ENCODE measurements at regions not wholly inside any gene's neighbourhood (a gene's known extent, or its start where the extent isn't known, plus 50 kb on each side); places are given as distances from the start of the nearest gene placed in this dataset.
A peak's percentile ranks its signal among the peaks of the same experiment; 100 is the strongest.

- TF ChIP-seq, protein P1, sequence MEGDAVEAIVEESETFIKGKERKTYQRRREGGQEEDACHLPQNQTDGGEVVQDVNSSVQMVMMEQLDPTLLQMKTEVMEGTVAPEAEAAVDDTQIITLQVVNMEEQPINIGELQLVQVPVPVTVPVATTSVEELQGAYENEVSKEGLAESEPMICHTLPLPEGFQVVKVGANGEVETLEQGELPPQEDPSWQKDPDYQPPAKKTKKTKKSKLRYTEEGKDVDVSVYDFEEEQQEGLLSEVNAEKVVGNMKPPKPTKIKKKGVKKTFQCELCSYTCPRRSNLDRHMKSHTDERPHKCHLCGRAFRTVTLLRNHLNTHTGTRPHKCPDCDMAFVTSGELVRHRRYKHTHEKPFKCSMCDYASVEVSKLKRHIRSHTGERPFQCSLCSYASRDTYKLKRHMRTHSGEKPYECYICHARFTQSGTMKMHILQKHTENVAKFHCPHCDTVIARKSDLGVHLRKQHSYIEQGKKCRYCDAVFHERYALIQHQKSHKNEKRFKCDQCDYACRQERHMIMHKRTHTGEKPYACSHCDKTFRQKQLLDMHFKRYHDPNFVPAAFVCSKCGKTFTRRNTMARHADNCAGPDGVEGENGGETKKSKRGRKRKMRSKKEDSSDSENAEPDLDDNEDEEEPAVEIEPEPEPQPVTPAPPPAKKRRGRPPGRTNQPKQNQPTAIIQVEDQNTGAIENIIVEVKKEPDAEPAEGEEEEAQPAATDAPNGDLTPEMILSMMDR (IDR thresholded peaks at IDR 0.05; ENCODE audit: insufficient read depth, low read length, severe bottlenecking): no peak
- H3K4me3 ChIP-seq (ENCODE audit: low read depth, low read length): no peak overlapping the region
- H3K27me3 ChIP-seq (ENCODE audit: control insufficient read depth, insufficient read depth, low read length): no peaks in the 10 kb centered on the region
- H3K36me3 ChIP-seq (ENCODE audit: control insufficient read depth, insufficient read depth, low read length): no peaks in the 10 kb centered on the region
- peak; percentile 49 for DNase-seq (ENCODE audit: low read depth)
- no peak for FAIRE-seq
Measured at GRCh38 chr9:4435197-4435596, 55.1 kb upstream of the SLC1A1 start.

DNA sequence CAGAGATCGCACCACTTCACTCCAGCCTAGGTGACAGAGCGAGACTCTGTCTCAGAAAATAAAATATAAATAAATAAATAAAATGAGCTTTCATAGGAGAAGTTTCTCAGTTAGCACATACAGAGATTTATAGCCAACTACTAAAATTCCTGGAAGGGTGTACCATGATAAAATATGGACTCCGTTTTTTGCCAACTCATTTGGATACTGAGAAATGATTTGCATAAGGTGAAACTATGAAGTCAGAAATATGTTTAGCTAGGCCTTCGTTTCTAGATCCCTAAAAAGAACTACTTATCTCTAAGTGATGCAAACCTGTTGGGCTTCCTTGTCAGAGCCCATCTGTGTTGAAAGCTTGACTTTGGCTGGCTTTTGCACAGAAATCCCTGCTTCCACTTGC, 56.9 kb upstream of the SLC1A1 start:
- no peak for FAIRE-seq
- no peaks in the 10 kb centered on the region for H3K36me3 ChIP-seq (ENCODE audit: control insufficient read depth, insufficient read depth, low read length)
- no peak for DNase-seq (ENCODE audit: low read depth)

DNA sequence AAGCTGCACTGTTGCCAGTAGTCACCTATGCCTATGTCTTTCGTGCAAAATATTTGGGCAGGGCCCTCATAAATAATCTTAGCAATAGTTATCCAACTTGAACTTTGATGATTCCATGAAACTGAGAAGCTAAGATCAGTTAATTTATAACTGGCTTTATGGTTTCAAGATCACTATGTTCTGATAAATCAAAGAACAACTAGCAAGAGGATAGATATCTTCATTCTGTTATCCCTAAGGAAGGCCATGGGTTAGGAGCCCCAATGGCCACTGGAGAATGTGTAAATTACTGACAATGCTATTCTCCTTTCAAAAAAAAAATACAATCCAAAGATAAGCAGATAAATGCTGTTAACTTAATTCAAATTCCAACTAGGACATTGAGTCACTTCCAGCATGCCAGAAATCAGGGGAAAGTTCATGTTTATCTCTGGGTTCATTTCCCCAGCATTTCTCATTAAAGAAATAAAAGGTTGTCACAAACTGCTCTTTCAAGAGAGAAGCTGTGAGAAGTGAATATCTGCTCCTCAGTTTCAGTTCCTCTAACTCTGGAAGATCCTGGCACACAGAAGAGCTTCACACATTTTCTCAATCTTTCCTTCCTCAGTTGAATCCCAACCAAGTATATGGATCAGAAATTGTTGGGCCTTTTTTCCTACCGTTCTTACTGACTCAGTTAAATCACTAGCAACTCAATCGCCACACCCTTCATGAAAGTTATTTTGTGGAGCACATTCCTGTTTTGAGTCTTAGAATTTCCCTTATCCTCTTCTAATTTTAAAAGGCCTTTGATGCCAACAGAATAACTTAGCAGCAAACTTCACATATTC, 59.6 kb upstream of the SLC1A1 start:
- H3K27me3 ChIP-seq (ENCODE audit: control insufficient read depth, insufficient read depth, low read length): no peaks in the 10 kb centered on the region
- TF ChIP-seq, protein P1 (IDR thresholded peaks at IDR 0.05; ENCODE audit: insufficient read depth, low read length, severe bottlenecking): no peak
- no peak for FAIRE-seq
- H3K4me3 ChIP-seq (ENCODE audit: low read depth, low read length): no peak overlapping the region
- DNase-seq (ENCODE audit: low read depth): no peak
- H3K36me3 ChIP-seq (ENCODE audit: control insufficient read depth, insufficient read depth, low read length): no peaks in the 10 kb centered on the region

More for the DNA sequence above, 56.9 kb upstream of the SLC1A1 start:
- TF ChIP-seq, protein P1 (IDR thresholded peaks at IDR 0.05; ENCODE audit: insufficient read depth, low read length, severe bottlenecking): no peak
- no peak overlapping the region for H3K4me3 ChIP-seq (ENCODE audit: low read depth, low read length)
- no peaks in the 10 kb centered on the region for H3K27me3 ChIP-seq (ENCODE audit: control insufficient read depth, insufficient read depth, low read length)

DNA sequence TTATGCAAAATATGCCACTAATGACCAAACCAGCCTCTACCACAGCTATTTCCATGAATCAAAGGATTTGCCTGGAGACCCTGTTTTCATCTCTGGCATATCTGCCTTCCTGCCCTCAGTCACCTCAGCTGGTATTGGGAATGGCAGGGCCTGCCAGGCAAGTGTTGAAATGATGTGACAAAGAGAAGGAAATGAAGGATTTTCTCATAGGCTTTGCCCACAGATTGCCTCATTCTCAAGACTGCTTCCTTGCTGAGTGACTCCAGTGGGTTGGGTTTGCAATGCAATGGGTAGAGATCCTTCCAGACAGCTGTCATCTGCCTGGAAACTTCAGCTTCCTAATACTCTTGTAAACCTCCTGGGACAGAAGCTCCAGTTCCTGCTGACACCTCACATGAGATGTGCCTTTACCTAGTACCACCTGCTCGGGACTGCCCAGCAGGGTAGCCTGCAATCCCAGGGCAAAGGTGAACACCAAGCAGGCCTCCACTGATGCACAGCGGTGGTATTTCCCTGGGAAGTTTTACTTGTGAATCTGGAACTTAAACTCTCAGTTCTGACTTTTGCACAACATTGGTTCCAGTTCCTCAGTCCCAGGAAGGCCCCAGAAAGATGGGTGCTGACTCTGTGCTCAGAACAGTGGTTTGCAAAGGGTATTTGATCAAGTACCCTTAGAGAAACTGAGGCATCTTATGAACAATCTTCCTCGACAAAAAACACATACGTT, 64.8 kb upstream of the SLC1A1 start:
- no peak overlapping the region for H3K4me3 ChIP-seq (ENCODE audit: low read depth, low read length)
- TF ChIP-seq, protein P1 (IDR thresholded peaks at IDR 0.05; ENCODE audit: insufficient read depth, low read length, severe bottlenecking): no peak
- DNase-seq (ENCODE audit: low read depth) (peak; percentile 54), FAIRE-seq (peak; percentile 77)
- H3K36me3 ChIP-seq (ENCODE audit: control insufficient read depth, insufficient read depth, low read length): no peaks in the 10 kb centered on the region
- no peaks in the 10 kb centered on the region for H3K27me3 ChIP-seq (ENCODE audit: control insufficient read depth, insufficient read depth, low read length)

DNA sequence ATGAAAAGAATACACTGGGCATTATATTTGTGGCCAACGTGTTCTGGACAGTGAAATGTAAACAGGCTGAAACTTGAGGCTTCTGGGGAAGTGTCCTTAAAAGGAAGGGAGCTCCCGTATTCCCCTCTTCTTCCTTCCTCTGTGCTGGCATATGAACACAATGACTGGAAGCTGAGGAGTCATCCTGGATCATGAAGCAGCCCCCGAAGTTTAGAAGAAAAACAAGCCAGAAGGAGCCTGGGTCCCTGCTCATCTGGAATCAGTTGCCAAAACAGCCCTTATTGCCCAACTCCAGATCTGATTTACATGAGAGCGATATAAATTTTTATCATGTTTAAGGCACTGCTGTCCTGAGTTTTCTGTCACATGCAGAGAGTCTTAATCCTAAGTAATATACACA, 65.4 kb upstream of the SLC1A1 start:
- FAIRE-seq (no peak), DNase-seq (ENCODE audit: low read depth) (no peak)
- no peaks in the 10 kb centered on the region for H3K27me3 ChIP-seq (ENCODE audit: control insufficient read depth, insufficient read depth, low read length)
- TF ChIP-seq, protein P1 (IDR thresholded peaks at IDR 0.05; ENCODE audit: insufficient read depth, low read length, severe bottlenecking): no peak
- H3K36me3 ChIP-seq (ENCODE audit: control insufficient read depth, insufficient read depth, low read length): no peaks in the 10 kb centered on the region
- no peak overlapping the region for H3K4me3 ChIP-seq (ENCODE audit: low read depth, low read length)

Measured in bronchial epithelial cell (primary cell).